ENCODE measurements at regions not wholly inside any gene's neighbourhood (a gene's known extent, or its start where the extent isn't known, plus 50 kb on each side); places are given as distances from the start of the nearest gene placed in this dataset.
"Not testable (repeated sequence)": the region's sequence is repeated elsewhere in the genome, so short reads cannot be mapped to it uniquely, and the experiment has no call there.

DNA sequence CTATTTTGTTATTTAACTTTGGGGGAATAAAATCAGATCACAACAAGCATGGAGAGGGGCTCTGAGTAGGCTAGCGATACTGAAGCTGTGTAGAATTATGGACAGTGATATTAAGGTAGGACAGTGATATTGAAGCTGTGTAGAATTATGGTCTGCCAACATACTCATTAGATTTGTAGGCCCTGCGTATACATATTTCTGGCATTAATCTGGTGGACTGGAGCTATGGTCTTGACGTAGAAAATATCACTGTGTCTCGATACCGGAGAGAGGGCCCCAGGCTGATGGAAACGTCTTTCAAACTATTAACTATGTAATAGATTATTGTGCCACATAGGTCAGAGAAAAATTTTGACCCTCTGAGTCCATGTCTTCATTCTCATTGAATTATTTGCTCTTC is 511.4 kb downstream of the ADCYAP1 start:
- DNase-seq (ENCODE audit: low spot score), result no peak

DNA sequence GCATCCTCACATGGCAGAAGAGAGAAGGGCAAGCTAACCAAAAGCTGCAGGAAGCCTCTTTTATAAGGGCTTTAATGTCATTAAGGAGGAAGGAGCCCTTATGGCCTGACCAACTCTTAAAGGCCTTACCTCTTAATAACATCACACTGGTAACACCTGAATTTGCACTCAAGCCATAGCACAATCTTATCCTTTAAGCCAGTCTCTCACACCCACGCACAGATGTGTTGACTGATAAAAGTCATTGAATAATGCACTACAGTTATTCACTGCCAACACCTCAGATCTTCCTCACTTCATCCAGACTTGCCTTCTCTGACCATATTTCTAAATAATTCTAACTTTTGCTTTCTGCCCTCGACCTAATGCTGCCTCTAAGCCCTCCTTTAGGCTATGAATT is 516.8 kb downstream of the ADCYAP1 start:
- DNase-seq (ENCODE audit: low spot score), result no peak

DNA sequence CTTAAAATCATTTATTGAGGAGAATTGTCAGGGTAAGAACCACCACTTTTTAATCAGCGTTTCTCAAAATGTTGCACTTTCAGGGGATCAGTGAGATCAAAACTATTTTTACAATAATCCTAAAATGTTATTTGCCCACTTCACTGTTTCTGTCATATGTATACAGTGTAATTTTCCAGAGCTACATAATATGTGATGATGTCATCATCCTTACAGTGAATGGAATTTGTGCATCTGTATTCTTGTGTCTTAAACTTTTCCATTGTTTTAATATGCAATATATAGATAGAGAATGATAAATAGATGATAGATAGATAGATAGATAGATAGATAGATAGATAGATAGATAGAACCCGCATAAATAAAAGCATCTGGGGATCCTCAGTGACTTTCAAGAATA is 518.0 kb downstream of the ADCYAP1 start:
- no peak for DNase-seq (ENCODE audit: low spot score)

DNA sequence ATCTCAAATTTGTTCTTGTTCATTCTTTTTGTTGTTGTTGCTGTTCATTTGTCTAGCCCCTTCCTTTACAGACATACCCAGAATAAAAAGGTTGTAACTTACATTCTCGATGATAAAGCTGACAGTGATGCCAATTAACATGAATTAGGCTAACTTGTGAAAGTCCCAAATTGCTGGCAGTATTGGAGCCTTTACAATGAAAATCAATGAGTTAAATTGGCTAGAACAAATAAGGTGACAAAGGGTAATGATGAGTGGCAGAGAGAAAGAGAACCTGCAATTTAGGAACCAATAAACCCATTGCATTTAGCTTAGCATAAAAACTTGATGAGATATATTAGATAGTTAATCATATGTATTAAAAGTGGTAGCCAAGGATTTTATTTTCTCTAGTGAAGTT is 521.0 kb downstream of the ADCYAP1 start:
- DNase-seq (ENCODE audit: low spot score), result no peak

DNA sequence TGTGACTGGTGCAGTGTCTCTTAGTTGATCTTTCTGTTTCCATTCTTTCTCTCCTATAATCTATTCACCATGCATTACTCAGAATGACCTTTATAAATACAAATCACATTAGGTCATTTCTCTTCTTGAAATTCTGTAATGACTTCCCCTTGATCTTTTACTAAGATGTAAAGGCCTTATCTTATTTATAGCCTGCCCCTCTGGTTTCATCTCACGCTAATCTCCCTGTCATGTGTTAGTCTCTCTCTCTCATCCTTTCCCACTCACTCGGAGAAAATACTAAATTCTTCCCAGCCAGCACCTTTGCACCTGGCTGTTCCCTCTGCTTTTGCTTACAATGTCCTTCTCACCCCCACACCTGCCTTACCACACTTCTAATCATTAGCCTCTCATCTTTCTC is 530.8 kb downstream of the ADCYAP1 start:
- no peak for DNase-seq (ENCODE audit: low spot score)

DNA sequence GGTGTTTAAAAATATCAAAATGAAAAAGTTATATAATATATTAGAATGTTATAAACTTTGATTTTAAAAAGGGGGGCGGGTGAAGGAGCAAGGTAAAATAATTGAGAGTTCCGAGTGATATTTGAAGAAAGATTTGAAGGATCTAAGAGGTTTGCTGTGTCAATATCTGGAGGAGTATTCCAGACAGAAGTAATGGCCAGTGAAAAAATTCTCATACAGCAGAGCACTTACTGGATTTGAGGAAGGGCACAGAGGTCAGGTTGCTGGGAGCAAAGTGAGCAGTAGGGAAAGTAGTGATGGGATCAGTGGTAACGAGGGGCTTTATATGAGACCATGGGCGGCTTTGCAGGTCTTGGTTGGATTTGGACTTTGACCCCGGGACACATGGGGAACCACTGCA is 531.5 kb downstream of the ADCYAP1 start:
- DNase-seq (ENCODE audit: low spot score), result no peak

DNA sequence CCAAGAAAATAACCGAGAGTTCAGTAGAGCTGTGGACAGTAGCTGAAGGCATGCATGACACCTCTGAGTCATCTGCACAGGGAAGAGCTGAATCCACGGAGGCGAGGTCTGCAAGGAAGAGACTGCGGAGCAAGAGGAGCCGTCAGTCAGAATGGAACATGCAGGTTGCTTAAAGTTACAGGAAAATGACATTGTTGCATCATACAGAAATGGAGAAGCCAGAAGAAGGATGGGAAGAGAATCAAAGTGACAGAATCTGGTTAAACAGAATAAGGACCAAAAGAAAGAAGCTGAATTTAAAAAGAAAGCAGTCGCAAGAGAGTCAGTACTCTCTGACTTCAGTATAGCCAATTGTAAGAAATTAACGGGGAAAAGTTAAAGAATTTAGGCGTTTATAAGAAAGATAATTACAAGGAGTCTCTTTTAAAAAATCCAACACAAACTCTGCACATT is 533.8 kb downstream of the ADCYAP1 start:
- no peak for DNase-seq (ENCODE audit: low spot score)

DNA sequence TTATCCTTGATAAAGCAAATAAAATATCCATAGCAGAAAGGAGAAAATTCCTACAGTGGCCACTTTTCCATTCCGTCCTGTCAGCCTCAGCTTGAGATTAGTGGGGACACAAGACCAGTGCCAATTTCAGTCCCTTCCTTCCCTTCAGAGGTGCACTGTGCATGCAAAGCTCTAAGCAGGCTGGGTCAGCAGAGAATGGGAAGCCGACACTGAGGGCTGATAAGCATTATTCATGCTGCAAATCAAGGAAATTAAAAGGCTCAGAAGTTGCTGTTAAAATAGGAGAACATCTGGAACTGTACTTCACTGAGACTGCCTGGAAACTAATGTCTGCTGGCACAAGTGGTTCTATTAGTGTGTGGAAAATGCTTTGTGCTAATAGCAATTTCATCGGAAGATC is 534.3 kb downstream of the ADCYAP1 start:
- DNase-seq (ENCODE audit: low spot score), result no peak

DNA sequence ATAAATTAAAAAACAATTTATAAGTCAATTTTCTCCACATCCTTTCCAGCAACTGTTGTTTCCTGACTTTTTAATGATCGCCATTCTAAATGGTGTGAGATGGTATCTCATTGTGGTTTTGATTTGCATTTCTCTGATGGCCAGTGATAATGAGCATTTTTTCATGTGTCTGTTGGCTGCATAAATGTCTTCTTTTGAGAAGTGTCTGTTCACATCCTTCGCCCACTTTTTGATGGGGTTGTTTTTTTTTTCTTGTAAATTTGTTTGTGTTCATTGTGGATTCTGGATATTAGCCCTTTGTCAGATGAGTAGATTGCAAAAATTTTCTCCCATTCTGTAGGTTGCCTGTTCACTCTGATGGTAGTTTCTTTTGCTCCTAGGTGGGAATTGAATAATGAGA is 539.4 kb downstream of the ADCYAP1 start:
- DNase-seq (ENCODE audit: low spot score), result not testable (repeated sequence)

DNA sequence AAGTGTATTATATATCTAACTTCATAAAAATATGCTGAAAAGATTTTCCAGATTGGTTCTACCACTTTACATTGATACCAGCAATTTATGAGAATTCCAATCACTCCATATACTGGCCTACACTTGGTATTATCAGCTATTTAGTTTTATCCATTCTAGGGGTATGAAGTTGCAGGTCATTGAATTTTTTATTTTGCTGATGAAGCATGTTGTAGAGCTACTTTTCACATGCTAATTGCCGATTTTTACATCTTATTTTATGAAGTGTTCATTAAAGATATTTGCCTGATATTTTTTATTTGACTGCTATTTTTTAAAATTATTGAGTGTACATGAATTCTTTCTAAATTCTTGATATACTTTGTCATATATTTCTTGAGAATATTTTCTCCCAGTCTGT is 542.1 kb downstream of the ADCYAP1 start:
- no peak for DNase-seq (ENCODE audit: low spot score)

DNA sequence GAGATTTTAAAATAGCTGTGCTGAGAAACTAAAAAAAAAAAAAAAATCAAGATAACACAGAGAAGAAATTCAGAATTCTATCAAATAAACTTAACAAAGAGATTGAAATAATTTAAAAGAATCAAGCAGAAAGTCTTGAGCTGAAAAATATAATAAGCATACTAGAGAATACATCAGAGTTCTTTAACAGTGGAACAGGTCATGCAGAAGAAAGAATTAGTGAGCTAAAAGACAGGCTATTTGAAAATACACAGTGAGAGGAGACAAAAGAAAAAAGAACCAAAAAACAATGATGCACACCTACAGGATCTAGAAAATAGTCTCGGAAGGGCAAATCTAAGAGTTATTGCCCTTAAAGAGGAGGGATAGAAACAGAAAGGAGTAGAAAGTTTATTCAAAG is 548.1 kb downstream of the ADCYAP1 start:
- no peak for DNase-seq (ENCODE audit: low spot score)

DNA sequence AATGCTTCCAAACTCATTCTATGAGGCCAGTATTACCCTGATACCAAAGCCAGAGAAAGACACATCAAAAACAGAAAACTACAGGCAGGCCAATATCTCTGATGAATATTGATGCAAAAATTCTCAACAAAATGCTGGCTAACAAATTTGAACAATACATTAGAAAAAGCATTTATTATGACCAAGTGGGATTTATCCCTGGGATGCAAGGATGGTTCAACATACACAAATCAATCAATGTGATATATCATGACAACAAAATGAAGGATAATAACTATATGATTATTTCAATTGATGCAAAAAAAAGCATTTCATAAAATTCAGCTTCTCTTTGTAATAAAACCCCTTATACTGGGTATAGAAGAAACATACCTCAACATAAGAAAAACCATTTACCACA is 550.9 kb downstream of the ADCYAP1 start:
- DNase-seq (ENCODE audit: low spot score), result no peak

DNA sequence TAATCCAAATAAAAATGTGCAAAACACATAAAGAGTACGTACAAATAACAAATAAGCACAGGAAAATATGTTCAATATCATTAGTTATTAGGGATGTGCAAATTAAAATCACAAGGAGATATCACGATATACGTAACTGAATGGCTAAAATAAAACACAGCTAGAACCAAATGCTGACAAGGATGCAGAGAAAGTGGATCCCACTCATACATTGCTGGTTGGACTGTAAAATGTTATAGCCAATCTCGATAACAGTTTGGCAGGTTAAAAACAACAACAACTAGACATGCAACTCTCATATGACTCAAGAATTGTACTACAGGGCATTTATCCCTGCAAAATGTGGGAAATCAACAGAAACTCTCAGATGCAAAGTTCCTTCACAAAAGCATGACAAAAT is 553.9 kb downstream of the ADCYAP1 start:
- no peak for DNase-seq (ENCODE audit: low spot score)

DNA sequence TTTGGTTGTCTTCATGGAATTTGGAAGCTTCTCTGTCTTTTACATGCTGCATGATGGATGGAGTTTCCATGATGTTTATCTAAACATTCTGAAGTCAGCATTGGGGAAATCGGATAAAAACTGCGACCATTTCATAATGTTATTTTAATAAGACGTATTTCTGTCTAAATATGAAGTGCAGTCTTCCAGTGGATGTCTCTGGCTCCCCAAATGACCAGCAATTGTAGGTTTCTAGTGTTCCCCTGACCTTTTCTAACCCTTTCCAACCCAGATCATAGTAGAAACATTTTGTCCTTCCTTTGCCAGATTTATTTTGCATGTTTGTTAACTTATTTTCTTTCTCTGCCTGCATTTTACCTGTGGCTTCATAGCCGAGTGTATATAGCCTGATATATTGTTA is 559.3 kb downstream of the ADCYAP1 start:
- no peak for DNase-seq (ENCODE audit: low spot score)

DNA sequence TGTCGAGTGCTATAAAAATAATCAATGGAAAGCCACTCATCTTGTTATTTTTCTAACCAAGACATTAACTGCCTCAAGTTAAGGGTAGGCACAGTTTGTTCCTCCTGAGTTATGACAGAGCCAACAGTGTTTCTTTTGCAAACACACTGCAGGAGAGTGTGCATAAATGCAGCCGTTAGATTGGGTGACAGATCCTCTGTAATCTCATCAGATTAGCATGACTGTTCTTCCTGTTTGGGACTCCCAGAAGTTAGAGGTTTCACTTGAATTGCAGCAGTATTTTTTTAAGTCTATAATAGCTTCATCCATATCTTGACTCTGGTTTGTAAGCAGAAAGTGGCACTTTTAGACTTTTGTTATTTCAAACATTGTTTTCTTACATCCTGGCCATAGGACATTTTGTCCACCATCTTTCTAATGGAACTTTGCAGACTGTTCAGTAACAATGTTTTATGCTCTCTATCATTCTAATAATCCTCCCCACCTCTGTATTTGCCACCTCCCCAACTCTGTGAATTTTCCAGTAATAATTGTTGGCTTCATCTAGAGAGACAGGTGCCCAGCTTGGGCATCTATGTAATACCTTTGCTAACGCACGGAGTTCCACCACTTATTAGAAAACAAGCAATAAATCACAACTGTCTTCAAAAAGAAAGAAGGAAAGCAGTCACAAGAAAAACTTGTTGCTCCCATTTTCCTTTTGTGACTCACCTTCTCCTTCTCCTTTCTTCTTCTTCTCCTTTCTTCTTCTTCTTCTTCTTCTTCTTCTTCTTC is 560.0 kb downstream of the ADCYAP1 start:
- DNase-seq (ENCODE audit: low spot score), result no peak

DNA sequence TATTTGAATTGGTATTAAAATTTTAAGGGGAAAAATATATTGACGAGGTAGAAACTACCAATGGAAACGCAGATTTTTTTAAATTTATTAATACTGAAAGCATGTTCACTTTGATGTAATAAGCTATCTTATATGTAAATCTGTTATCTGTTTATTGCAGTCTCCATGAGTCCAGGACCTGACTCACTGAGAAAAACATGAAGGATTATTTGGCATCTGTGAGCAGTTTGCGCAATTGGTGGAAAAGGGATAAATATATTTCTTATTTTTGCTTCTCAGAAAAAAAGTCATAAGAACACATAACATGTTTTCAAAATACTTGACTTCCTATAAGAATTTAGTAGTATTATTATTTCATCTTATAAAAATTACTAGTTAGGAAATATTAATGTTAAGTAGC is 561.4 kb downstream of the ADCYAP1 start:
- DNase-seq (ENCODE audit: low spot score), result no peak

DNA sequence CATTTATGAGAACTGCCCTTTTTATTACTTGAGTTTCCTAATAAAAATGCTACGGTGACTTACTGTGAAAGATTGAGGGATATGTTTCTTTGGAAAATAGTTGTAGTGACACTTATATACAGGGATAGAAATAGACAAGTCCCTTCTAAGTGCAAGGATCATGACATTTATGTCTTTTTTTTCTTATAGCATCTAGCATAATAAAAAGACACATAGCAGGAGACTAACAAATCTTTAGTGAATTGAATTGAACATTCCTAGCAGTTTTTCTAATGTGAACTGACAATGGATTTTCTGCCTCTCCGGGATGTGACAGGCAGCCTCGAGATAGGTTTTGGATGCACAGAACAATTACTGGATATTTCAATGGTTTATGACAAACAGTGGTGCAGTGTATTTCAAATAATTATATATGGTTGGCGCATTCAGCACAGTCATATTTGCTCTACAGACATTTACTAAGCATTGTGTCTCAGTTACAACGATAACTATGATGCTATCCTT is 562.8 kb downstream of the ADCYAP1 start:
- DNase-seq (ENCODE audit: low spot score), result no peak

DNA sequence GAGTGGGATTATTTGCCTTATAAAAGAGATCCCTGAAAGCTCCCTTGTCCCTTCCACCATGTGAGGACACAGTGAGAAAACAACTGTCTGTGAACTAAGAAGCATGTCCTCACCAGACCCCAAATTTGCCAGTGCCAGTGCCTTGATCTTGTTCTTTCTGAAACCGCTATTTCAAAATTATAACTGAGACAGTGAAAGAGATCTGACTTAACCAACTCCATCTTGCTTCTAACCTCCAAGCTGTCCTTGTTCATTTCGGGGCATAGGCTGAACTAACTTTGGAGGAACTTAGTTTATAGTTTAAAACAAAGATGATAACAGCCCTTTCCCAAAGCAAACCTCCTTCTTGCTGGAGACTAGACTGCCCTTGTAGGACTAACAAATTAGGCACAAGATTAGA is 563.9 kb downstream of the ADCYAP1 start:
- DNase-seq (ENCODE audit: low spot score), result no peak

DNA sequence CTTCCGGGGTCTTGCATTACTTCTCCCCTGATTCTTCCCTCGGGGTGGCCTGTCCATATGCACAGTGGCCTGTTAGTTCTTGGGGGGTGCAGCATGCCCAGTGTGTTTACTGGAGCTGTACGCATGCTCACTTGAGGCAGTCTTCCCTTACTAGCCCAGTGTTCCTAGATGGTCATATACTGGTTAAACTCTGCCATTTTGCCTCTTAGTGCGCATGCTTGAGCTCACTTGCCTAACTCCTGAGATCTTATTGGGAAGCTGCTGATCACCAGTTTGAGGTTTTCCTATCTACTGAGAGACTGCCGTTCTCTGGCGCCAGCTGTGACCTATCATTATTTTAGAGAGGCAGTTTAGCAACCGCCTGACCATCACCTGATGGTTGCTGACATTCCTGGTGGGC is 571.2 kb downstream of the ADCYAP1 start:
- DNase-seq (ENCODE audit: low spot score), result no peak

DNA sequence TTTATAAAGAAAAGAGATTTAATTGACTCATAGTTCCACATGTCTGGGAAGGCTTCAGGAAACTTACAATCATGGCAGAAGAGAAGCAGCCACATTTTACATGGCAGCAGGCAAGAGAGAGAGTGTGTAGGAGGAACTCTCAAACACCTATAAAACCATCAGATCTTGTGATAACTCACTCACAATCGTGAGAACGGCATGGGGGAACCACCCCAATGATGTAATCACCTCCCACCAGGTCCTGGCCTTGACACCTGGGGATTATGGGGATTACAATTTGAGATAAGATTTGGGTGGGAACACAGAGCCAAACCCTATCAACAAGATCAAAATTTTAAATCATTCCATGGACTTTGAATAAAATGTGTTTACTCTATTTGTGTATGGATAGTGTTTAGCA is 575.6 kb downstream of the ADCYAP1 start:
- DNase-seq (ENCODE audit: low spot score), result no peak

DNA sequence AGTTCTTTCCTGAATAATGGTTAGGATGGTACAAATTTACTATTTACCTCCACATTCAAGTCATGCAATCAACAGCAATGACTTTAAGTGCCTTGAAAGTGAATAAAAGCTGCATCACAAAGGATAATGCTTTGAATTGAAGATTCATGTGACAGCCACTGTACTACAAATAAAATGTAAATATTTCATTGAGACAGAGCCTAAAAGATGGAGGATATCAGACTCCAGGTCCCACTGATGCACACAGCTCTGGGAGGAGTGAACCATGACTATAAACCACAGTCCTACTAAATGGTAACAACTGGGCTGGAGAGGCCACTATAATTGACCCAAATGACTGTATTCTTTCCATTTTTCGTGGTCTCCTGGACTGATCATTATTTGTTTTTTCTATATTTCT is 576.9 kb downstream of the ADCYAP1 start:
- DNase-seq (ENCODE audit: low spot score), result no peak

DNA sequence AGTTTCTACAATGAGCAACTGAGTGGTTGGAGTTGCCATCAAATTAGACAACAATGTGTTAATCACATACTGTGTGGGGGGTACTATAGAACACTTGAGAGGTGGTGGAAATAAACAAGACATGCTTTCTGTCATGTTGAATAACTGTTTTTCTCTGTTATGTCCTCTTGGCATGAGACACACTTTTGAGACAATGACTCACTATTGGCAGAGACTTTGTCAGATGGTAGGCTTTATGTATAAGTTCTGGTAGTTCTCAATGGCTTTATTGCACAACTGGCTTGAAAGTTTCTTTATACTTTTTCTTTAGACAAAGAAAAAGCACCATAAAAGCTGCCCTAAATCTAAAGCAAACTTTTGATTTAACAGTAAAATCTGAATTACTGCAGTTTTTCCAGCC is 578.7 kb downstream of the ADCYAP1 start:
- no peak for DNase-seq (ENCODE audit: low spot score)

DNA sequence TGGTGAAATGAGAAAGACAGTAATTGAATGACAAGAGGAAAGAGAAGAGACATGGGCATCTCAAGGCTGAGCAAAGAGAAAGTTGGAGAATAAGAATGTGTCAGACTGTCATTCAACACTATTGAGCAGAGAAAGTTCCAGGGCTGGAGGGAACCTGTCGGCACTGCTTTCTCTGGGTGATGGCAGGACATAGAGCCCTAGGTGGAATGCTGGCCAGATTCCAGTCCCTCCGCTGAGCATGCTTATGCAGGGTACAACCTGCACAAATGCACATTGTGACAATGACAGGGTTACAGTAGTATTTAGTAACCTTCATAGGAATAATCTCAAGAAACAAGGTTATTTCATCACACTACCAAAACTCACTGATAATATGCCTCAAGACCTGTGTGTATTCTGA is 582.8 kb downstream of the ADCYAP1 start:
- DNase-seq (ENCODE audit: low spot score), result no peak

DNA sequence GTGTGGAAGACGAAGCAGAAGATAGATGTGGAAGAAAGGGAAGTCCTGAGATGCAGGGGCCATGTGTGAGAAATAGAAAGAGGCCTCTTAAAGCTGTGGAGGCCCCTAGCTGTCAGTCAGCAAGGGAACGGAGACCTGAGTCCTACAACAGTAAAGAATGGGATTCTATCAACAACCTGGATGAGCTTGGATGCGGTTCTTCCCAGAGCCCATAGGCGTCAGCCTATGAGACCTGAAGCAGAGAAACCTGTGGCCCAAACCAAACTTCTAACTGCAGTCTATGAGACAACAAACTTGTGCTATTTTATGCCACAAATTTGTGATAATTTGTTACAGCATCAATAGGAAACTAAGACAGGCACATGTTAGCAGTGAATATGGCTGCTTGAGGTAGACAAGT is 583.7 kb downstream of the ADCYAP1 start:
- DNase-seq (ENCODE audit: low spot score), result no peak

Measured in D341Med (cell line).